ENCODE measurements at regions not wholly inside any gene's neighbourhood (a gene's known extent, or its start where the extent isn't known, plus 50 kb on each side); places are given as distances from the start of the nearest gene placed in this dataset.

DNA sequence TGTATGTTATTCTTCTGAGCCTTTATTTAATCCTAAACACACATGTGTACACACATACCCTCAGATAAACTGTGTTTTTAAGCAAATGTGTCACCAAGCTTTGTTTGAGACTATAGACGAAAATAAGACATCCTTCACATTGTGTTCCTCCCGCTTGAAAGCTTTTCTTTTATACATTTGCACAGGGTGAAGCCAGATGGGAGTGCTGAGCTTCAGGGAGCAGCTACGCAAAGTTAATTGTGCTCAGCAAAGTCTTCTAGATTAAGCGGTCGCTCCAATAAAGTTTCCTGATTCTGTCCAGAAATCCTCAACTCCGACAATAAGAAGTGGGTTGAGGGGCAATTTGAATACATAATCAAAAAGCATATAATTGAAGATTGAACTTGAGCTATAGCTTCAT is 117.2 kb upstream of the ARGLU1 start (continued):
- TF ChIP-seq ZNF138 (CRISPR knock-in tag; conservative IDR thresholded peaks at IDR 0.05) (no peak), NFE2L1 (CRISPR knock-in tag; IDR thresholded peaks at IDR 0.05) (no peak), NR2C2 (CRISPR knock-in tag; IDR thresholded peaks at IDR 0.05) (no peak)
- TF ChIP-seq, protein P1, sequence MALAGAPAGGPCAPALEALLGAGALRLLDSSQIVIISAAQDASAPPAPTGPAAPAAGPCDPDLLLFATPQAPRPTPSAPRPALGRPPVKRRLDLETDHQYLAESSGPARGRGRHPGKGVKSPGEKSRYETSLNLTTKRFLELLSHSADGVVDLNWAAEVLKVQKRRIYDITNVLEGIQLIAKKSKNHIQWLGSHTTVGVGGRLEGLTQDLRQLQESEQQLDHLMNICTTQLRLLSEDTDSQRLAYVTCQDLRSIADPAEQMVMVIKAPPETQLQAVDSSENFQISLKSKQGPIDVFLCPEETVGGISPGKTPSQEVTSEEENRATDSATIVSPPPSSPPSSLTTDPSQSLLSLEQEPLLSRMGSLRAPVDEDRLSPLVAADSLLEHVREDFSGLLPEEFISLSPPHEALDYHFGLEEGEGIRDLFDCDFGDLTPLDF (CRISPR knock-in tag; IDR thresholded peaks at IDR 0.05), result no peak

DNA sequence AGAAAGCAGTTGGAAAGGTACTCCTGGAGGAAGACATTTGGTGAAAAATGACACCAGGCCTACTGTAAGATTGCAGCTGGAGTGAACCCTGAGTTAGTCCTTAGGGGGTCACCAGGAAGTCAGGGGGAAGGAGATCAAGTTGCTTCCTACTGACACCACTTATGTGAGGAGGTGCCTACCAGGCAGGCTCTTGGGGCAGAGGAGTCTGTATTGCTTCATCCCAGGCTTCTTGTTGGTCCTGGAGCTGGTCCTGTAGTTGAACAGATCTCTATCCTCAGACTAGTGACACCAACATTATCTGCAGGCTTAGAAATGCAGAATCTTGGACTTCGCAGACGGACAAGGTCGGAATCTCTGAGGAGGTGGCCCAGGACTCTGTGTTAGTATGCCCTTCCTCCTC is 116.0 kb upstream of the ARGLU1 start:
- CTCF ChIA-PET, result interaction anchor here (1.0 to 2.3 kb wide), 2 partner anchors 64 to 113 kb away, joined by 3 to 8 read pairs; no protein-coding TSS in a partner anchor

More for the DNA sequence above, 116.0 kb upstream of the ARGLU1 start:
- Mint-ChIP-seq H3K4me3 (no peak overlapping the region), H3K9me3 (no peaks in the 10 kb centered on the region), H3K4me1 (peaks cover 65% of the 10 kb centered on the region), H3K27ac (no peak overlapping the region), H3K27me3 (ENCODE audit: low read depth) (no peaks in the 10 kb centered on the region; the same call in 1 of the 2 replicates), H3K36me3 (no peaks in the 10 kb centered on the region)
- POLR2A ChIA-PET, result no interaction called here
- TF ChIP-seq, protein P2, sequence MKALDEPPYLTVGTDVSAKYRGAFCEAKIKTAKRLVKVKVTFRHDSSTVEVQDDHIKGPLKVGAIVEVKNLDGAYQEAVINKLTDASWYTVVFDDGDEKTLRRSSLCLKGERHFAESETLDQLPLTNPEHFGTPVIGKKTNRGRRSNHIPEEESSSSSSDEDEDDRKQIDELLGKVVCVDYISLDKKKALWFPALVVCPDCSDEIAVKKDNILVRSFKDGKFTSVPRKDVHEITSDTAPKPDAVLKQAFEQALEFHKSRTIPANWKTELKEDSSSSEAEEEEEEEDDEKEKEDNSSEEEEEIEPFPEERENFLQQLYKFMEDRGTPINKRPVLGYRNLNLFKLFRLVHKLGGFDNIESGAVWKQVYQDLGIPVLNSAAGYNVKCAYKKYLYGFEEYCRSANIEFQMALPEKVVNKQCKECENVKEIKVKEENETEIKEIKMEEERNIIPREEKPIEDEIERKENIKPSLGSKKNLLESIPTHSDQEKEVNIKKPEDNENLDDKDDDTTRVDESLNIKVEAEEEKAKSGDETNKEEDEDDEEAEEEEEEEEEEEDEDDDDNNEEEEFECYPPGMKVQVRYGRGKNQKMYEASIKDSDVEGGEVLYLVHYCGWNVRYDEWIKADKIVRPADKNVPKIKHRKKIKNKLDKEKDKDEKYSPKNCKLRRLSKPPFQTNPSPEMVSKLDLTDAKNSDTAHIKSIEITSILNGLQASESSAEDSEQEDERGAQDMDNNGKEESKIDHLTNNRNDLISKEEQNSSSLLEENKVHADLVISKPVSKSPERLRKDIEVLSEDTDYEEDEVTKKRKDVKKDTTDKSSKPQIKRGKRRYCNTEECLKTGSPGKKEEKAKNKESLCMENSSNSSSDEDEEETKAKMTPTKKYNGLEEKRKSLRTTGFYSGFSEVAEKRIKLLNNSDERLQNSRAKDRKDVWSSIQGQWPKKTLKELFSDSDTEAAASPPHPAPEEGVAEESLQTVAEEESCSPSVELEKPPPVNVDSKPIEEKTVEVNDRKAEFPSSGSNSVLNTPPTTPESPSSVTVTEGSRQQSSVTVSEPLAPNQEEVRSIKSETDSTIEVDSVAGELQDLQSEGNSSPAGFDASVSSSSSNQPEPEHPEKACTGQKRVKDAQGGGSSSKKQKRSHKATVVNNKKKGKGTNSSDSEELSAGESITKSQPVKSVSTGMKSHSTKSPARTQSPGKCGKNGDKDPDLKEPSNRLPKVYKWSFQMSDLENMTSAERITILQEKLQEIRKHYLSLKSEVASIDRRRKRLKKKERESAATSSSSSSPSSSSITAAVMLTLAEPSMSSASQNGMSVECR (CRISPR knock-in tag; IDR thresholded peaks at IDR 0.05; ENCODE audit: borderline replicate concordance), result no peak
- no peak for TF ChIP-seq SOX15 (CRISPR knock-in tag; IDR thresholded peaks at IDR 0.05)
- TF ChIP-seq, protein P3, sequence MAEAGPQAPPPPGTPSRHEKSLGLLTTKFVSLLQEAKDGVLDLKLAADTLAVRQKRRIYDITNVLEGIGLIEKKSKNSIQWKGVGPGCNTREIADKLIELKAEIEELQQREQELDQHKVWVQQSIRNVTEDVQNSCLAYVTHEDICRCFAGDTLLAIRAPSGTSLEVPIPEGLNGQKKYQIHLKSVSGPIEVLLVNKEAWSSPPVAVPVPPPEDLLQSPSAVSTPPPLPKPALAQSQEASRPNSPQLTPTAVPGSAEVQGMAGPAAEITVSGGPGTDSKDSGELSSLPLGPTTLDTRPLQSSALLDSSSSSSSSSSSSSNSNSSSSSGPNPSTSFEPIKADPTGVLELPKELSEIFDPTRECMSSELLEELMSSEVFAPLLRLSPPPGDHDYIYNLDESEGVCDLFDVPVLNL (CRISPR knock-in tag; IDR thresholded peaks at IDR 0.05; ENCODE audit: borderline replicate concordance, low read depth), result no peak
- TF ChIP-seq, protein P4, sequence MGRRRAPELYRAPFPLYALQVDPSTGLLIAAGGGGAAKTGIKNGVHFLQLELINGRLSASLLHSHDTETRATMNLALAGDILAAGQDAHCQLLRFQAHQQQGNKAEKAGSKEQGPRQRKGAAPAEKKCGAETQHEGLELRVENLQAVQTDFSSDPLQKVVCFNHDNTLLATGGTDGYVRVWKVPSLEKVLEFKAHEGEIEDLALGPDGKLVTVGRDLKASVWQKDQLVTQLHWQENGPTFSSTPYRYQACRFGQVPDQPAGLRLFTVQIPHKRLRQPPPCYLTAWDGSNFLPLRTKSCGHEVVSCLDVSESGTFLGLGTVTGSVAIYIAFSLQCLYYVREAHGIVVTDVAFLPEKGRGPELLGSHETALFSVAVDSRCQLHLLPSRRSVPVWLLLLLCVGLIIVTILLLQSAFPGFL (CRISPR knock-in tag; IDR thresholded peaks at IDR 0.05; ENCODE audit: borderline replicate concordance), result no peak
- TF ChIP-seq SMAD3 (CRISPR knock-in tag; IDR thresholded peaks at IDR 0.05; ENCODE audit: borderline replicate concordance), result no peak
- TF ChIP-seq, protein P5, sequence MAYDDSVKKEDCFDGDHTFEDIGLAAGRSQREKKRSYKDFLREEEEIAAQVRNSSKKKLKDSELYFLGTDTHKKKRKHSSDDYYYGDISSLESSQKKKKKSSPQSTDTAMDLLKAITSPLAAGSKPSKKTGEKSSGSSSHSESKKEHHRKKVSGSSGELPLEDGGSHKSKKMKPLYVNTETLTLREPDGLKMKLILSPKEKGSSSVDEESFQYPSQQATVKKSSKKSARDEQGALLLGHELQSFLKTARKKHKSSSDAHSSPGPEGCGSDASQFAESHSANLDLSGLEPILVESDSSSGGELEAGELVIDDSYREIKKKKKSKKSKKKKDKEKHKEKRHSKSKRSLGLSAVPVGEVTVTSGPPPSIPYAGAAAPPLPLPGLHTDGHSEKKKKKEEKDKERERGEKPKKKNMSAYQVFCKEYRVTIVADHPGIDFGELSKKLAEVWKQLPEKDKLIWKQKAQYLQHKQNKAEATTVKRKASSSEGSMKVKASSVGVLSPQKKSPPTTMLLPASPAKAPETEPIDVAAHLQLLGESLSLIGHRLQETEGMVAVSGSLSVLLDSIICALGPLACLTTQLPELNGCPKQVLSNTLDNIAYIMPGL (CRISPR knock-in tag; IDR thresholded peaks at IDR 0.05), result no peak
- TF ChIP-seq MXD4 (CRISPR knock-in tag; IDR thresholded peaks at IDR 0.05; ENCODE audit: borderline replicate concordance), result no peak
- TF ChIP-seq SP1 (CRISPR knock-in tag; conservative IDR thresholded peaks at IDR 0.05), result no peak
- TF ChIP-seq NFYB (CRISPR knock-in tag; conservative IDR thresholded peaks at IDR 0.05; ENCODE audit: low read depth), result no peak
- no peak for TF ChIP-seq ZNF138 (CRISPR knock-in tag; conservative IDR thresholded peaks at IDR 0.05)
- TF ChIP-seq MYBL2 (CRISPR knock-in tag; IDR thresholded peaks at IDR 0.05), result no peak
- TF ChIP-seq CREB1 (CRISPR knock-in tag; IDR thresholded peaks at IDR 0.05), result no peak
- TF ChIP-seq, protein P6, sequence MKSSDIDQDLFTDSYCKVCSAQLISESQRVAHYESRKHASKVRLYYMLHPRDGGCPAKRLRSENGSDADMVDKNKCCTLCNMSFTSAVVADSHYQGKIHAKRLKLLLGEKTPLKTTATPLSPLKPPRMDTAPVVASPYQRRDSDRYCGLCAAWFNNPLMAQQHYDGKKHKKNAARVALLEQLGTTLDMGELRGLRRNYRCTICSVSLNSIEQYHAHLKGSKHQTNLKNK (CRISPR knock-in tag; IDR thresholded peaks at IDR 0.05), result no peak
- TF ChIP-seq, protein P7, sequence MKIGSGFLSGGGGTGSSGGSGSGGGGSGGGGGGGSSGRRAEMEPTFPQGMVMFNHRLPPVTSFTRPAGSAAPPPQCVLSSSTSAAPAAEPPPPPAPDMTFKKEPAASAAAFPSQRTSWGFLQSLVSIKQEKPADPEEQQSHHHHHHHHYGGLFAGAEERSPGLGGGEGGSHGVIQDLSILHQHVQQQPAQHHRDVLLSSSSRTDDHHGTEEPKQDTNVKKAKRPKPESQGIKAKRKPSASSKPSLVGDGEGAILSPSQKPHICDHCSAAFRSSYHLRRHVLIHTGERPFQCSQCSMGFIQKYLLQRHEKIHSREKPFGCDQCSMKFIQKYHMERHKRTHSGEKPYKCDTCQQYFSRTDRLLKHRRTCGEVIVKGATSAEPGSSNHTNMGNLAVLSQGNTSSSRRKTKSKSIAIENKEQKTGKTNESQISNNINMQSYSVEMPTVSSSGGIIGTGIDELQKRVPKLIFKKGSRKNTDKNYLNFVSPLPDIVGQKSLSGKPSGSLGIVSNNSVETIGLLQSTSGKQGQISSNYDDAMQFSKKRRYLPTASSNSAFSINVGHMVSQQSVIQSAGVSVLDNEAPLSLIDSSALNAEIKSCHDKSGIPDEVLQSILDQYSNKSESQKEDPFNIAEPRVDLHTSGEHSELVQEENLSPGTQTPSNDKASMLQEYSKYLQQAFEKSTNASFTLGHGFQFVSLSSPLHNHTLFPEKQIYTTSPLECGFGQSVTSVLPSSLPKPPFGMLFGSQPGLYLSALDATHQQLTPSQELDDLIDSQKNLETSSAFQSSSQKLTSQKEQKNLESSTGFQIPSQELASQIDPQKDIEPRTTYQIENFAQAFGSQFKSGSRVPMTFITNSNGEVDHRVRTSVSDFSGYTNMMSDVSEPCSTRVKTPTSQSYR (CRISPR knock-in tag; IDR thresholded peaks at IDR 0.05), result no peak
- no peak for TF ChIP-seq RORB (CRISPR knock-in tag; IDR thresholded peaks at IDR 0.05)
- TF ChIP-seq ZNF263 (CRISPR knock-in tag; IDR thresholded peaks at IDR 0.05; ENCODE audit: low read depth), result no peak
- TF ChIP-seq, protein P8, sequence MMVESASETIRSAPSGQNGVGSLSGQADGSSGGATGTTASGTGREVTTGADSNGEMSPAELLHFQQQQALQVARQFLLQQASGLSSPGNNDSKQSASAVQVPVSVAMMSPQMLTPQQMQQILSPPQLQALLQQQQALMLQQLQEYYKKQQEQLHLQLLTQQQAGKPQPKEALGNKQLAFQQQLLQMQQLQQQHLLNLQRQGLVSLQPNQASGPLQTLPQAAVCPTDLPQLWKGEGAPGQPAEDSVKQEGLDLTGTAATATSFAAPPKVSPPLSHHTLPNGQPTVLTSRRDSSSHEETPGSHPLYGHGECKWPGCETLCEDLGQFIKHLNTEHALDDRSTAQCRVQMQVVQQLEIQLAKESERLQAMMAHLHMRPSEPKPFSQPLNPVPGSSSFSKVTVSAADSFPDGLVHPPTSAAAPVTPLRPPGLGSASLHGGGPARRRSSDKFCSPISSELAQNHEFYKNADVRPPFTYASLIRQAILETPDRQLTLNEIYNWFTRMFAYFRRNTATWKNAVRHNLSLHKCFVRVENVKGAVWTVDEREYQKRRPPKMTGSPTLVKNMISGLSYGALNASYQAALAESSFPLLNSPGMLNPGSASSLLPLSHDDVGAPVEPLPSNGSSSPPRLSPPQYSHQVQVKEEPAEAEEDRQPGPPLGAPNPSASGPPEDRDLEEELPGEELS (CRISPR knock-in tag; IDR thresholded peaks at IDR 0.05), result no peak
- no peak for TF ChIP-seq ZBTB21 (CRISPR knock-in tag; IDR thresholded peaks at IDR 0.05; ENCODE audit: borderline replicate concordance)
- no peak for TF ChIP-seq NFATC4 (CRISPR knock-in tag; IDR thresholded peaks at IDR 0.05)
- no peak for ATAC-seq
- DNase-seq (ENCODE audit: low spot score), result no peak
